GM12878 (cell line): ENCODE measurements at regions not wholly inside any gene's neighbourhood (a gene's known extent, or its start where the extent isn't known, plus 50 kb on each side); places are given as distances from the start of the nearest gene placed in this dataset.

Experiments
- ATAC-seq: fragments of 200-7000 bp; cut with Tn5 transposase; 3 replicates; pipeline ENCODE4 v1.9.1; 2020; ENCODE audit warnings: mild to moderate bottlenecking, moderate library complexity
- BruUV-seq: library from RNA; stranded (reverse); fragments of 400-500 nt; replicated peaks from 2 replicates; lab custom pipeline; 2021; lab: Mats Ljungman, UMichigan
- CTCF ChIA-PET: fragments of 300-600 bp; sonication (Branson Sonifier 250); formaldehyde crosslinking; extraction: SDS; loops from one replicate; lab custom pipeline; 2021; ENCODE audit warnings: inconsistent platforms; lab: Yijun Ruan, JAX
- POLR2A ChIA-PET: fragments of 350-600 bp; formaldehyde crosslinking; extraction: SDS; loops from one replicate; lab custom pipeline; 2021; ENCODE audit warnings: inconsistent platforms; lab: Charles Lee
- RAD21 ChIA-PET: fragments of 300-600 bp; sonication (Branson Sonifier 250); formaldehyde crosslinking; loops from one replicate; lab custom pipeline; 2023; ENCODE audit warnings: antibody characterized with exemption; ENCODE audit not compliant: unreplicated experiment; lab: Charles Lee
- SMC1A ChIA-PET: fragments of 300-600 bp; sonication (Branson Sonifier 250); formaldehyde crosslinking; loops from one replicate; lab custom pipeline; 2023; ENCODE audit not compliant: unreplicated experiment, uncharacterized antibody; lab: Charles Lee
- DNase-seq: peaks from one replicate; pipeline ENCODE4 v3.0.0-alpha.2; 2011; ENCODE audit warnings: low read depth, low spot score
- FAIRE-seq: peaks from 3 replicates; lab custom pipeline; 2011; peaks lifted over from hg19 to GRCh38; lab: Jason Lieb, UNC
- H2AFZ ChIP-seq: 2 replicates; pipeline ENCODE4 v1.6.0; 2011; ENCODE audit warnings: low read depth, low read length, control low read depth; ENCODE audit not compliant: control insufficient read depth
- H3K27ac ChIP-seq: 2 replicates; pipeline ENCODE4 v1.5.1; 2011; ENCODE audit warnings: control low read depth; ENCODE audit not compliant: control insufficient read depth, insufficient read depth
- H3K27me3 ChIP-seq, 2 experiments: replicated peaks in 1 of 2; 2 replicates each; pipeline versions ENCODE4 v1.6.0 to v1.6.1; 2011; ENCODE audit warnings: low read length in 1 of 2; ENCODE audit not compliant: control insufficient read depth in 2 of 2, insufficient read depth in 2 of 2
- H3K36me3 ChIP-seq, 2 experiments: 2 replicates each; pipeline ENCODE4 v1.5.1; 2011; ENCODE audit warnings: low read length in 1 of 2; ENCODE audit not compliant: control insufficient read depth in 2 of 2, insufficient read depth in 2 of 2
- H3K4me1 ChIP-seq: 2 replicates; pipeline ENCODE4 v1.6.1; 2011; ENCODE audit warnings: mild to moderate bottlenecking, low read length, moderate library complexity, mixed read lengths; ENCODE audit not compliant: control insufficient read depth, insufficient read depth
- H3K4me2 ChIP-seq: 2 replicates; pipeline ENCODE4 v1.6.0; 2011; ENCODE audit warnings: control low read depth; ENCODE audit not compliant: control insufficient read depth, insufficient read depth
- H3K4me3 ChIP-seq: fragments of 200-600 bp; sonication (generic); 2 replicates; pipeline ENCODE4 v1.5.1; 2016
- H3K79me2 ChIP-seq: 2 replicates; pipeline ENCODE4 v1.6.0; 2011; ENCODE audit warnings: low read length; ENCODE audit not compliant: control insufficient read depth, insufficient read depth
- H3K9ac ChIP-seq: 2 replicates; pipeline ENCODE4 v1.8.0; 2011; ENCODE audit warnings: low read length, control low read depth, mixed read lengths; ENCODE audit not compliant: control insufficient read depth, insufficient read depth
- H3K9me3 ChIP-seq: replicated peaks from 3 replicates; pipeline ENCODE4 v1.5.1; 2011; ENCODE audit warnings: mild to moderate bottlenecking, low read length; ENCODE audit not compliant: control insufficient read depth, insufficient read depth
- H4K20me1 ChIP-seq: 2 replicates; pipeline ENCODE4 v1.6.0; 2011; ENCODE audit not compliant: control insufficient read depth, insufficient read depth
- CHD4 ChIP-seq: fragments of 200-600 bp; sonication (generic); IDR thresholded peaks from 2 replicates; pipeline ENCODE4 v1.6.1; 2016; ENCODE audit warnings: mild to moderate bottlenecking
- SUPT20H ChIP-seq: IDR thresholded peaks from 2 replicates; pipeline ENCODE4 v1.6.1; 2011; ENCODE audit warnings: low read depth, mild to moderate bottlenecking, low read length, moderate library complexity, borderline replicate concordance; ENCODE audit not compliant: control insufficient read depth
- WGBS: methylation state at CpG from one replicate; pipeline ENCODE4 v1.1.6; 2016; ENCODE audit warnings: low lambda C conversion rate; ENCODE audit not compliant: insufficient replicate concordance, insufficient coverage; ENCODE audit errors: missing lambda C conversion rate; 5-methylcytosine and 5-hydroxymethylcytosine counted together
- in situ Hi-C: fragments of 300-500 bp; cut with MboI; formaldehyde crosslinking; loops from 9 replicates; pipeline ENCODE4 v1.14.3; 2018; ENCODE audit warnings: mixed read lengths
- intact Hi-C: fragments of 100-400 bp; cut with micrococcal nuclease; formaldehyde crosslinking; loops from one replicate; pipeline ENCODE4 v1.14.2; 2022; ENCODE audit not compliant: unreplicated experiment
- TF ChIP-seq, protein P1 (sequence below): IDR thresholded peaks from 2 replicates; pipeline ENCODE4 v1.6.1; 2012; ENCODE audit warnings: mild to moderate bottlenecking, low read depth, low read length
- TF ChIP-seq, protein P2 (sequence below): fragments of 450-650 bp; formaldehyde crosslinking; IDR thresholded peaks from 2 replicates; pipeline ENCODE4 v1.5.0; 2022; ENCODE audit warnings: mild to moderate bottlenecking, missing genetic modification characterization
- TF ChIP-seq, protein P3 (sequence below): fragments of 150-350 bp; IDR thresholded peaks from 2 replicates; pipeline ENCODE4 v1.6.1; 2016; ENCODE audit warnings: low read depth, low read length
- TF ChIP-seq, protein P4 (sequence below): fragments of 450-650 bp; IDR thresholded peaks from 2 replicates; pipeline ENCODE4 v1.6.1; 2016; ENCODE audit warnings: mild to moderate bottlenecking, moderate library complexity, borderline replicate concordance

DNA sequence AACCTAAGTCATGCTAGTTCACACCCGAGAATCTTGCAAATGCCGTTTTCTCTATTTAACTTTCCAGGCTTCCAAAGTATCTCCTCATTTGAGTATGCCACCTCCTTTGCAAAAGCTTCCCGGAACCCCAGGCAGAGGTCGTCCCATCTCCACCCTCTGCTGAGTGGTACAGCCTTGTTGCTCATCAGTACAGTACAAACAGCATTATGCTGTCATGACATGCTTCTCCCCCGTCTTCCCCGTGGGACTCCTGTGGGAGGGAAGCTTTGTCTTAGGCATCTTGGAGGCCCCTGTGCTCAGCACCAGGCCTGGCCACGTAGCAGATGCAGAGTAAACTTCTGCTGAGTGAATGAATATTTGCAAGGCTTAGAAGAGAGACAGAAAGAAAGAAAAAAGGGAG, 102.7 kb downstream of the CDCA7 start:
- no peaks in the 10 kb centered on the region for H4K20me1 ChIP-seq
- ChIA-PET SMC1A (no interaction called here), POLR2A (no interaction called here), RAD21 (no interaction called here), CTCF (no interaction called here)
- DNase-seq (no peak), ATAC-seq (no peak), FAIRE-seq (no peak)
- H3K79me2 ChIP-seq, result no peaks in the 10 kb centered on the region
- H3K4me3 ChIP-seq, result no peak overlapping the region
- no peaks in the 10 kb centered on the region; a peak in 1 of 4 replicates for H3K27me3 ChIP-seq
- H3K9ac ChIP-seq, result no peak overlapping the region
- H3K4me1 ChIP-seq, result no peaks in the 10 kb centered on the region
- H3K36me3 ChIP-seq, result no peaks in the 10 kb centered on the region
- BruUV-seq, result no TSS peak
- in situ Hi-C loops (no loop called here), intact Hi-C loops (no loop called here)
- no peak overlapping the region for H3K4me2 ChIP-seq
- H3K27ac ChIP-seq, result no peak overlapping the region
- WGBS, result 40% methylated on average over 7 of the region's 7 CpGs
- no peak overlapping the region for H2AFZ ChIP-seq
- H3K9me3 ChIP-seq, result no peaks in the 10 kb centered on the region
- no peak for TF ChIP-seq SUPT20H
- TF ChIP-seq, protein P1, sequence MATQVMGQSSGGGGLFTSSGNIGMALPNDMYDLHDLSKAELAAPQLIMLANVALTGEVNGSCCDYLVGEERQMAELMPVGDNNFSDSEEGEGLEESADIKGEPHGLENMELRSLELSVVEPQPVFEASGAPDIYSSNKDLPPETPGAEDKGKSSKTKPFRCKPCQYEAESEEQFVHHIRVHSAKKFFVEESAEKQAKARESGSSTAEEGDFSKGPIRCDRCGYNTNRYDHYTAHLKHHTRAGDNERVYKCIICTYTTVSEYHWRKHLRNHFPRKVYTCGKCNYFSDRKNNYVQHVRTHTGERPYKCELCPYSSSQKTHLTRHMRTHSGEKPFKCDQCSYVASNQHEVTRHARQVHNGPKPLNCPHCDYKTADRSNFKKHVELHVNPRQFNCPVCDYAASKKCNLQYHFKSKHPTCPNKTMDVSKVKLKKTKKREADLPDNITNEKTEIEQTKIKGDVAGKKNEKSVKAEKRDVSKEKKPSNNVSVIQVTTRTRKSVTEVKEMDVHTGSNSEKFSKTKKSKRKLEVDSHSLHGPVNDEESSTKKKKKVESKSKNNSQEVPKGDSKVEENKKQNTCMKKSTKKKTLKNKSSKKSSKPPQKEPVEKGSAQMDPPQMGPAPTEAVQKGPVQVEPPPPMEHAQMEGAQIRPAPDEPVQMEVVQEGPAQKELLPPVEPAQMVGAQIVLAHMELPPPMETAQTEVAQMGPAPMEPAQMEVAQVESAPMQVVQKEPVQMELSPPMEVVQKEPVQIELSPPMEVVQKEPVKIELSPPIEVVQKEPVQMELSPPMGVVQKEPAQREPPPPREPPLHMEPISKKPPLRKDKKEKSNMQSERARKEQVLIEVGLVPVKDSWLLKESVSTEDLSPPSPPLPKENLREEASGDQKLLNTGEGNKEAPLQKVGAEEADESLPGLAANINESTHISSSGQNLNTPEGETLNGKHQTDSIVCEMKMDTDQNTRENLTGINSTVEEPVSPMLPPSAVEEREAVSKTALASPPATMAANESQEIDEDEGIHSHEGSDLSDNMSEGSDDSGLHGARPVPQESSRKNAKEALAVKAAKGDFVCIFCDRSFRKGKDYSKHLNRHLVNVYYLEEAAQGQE, result no peak
- TF ChIP-seq CHD4, result no peak
- TF ChIP-seq, protein P2, sequence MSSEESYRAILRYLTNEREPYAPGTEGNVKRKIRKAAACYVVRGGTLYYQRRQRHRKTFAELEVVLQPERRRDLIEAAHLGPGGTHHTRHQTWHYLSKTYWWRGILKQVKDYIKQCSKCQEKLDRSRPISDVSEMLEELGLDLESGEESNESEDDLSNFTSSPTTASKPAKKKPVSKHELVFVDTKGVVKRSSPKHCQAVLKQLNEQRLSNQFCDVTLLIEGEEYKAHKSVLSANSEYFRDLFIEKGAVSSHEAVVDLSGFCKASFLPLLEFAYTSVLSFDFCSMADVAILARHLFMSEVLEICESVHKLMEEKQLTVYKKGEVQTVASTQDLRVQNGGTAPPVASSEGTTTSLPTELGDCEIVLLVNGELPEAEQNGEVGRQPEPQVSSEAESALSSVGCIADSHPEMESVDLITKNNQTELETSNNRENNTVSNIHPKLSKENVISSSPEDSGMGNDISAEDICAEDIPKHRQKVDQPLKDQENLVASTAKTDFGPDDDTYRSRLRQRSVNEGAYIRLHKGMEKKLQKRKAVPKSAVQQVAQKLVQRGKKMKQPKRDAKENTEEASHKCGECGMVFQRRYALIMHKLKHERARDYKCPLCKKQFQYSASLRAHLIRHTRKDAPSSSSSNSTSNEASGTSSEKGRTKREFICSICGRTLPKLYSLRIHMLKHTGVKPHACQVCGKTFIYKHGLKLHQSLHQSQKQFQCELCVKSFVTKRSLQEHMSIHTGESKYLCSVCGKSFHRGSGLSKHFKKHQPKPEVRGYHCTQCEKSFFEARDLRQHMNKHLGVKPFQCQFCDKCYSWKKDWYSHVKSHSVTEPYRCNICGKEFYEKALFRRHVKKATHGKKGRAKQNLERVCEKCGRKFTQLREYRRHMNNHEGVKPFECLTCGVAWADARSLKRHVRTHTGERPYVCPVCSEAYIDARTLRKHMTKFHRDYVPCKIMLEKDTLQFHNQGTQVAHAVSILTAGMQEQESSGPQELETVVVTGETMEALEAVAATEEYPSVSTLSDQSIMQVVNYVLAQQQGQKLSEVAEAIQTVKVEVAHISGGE (CRISPR knock-in tag), result no peak
- TF ChIP-seq, protein P3, sequence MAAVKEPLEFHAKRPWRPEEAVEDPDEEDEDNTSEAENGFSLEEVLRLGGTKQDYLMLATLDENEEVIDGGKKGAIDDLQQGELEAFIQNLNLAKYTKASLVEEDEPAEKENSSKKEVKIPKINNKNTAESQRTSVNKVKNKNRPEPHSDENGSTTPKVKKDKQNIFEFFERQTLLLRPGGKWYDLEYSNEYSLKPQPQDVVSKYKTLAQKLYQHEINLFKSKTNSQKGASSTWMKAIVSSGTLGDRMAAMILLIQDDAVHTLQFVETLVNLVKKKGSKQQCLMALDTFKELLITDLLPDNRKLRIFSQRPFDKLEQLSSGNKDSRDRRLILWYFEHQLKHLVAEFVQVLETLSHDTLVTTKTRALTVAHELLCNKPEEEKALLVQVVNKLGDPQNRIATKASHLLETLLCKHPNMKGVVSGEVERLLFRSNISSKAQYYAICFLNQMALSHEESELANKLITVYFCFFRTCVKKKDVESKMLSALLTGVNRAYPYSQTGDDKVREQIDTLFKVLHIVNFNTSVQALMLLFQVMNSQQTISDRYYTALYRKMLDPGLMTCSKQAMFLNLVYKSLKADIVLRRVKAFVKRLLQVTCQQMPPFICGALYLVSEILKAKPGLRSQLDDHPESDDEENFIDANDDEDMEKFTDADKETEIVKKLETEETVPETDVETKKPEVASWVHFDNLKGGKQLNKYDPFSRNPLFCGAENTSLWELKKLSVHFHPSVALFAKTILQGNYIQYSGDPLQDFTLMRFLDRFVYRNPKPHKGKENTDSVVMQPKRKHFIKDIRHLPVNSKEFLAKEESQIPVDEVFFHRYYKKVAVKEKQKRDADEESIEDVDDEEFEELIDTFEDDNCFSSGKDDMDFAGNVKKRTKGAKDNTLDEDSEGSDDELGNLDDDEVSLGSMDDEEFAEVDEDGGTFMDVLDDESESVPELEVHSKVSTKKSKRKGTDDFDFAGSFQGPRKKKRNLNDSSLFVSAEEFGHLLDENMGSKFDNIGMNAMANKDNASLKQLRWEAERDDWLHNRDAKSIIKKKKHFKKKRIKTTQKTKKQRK, result no peak
- TF ChIP-seq, protein P4, sequence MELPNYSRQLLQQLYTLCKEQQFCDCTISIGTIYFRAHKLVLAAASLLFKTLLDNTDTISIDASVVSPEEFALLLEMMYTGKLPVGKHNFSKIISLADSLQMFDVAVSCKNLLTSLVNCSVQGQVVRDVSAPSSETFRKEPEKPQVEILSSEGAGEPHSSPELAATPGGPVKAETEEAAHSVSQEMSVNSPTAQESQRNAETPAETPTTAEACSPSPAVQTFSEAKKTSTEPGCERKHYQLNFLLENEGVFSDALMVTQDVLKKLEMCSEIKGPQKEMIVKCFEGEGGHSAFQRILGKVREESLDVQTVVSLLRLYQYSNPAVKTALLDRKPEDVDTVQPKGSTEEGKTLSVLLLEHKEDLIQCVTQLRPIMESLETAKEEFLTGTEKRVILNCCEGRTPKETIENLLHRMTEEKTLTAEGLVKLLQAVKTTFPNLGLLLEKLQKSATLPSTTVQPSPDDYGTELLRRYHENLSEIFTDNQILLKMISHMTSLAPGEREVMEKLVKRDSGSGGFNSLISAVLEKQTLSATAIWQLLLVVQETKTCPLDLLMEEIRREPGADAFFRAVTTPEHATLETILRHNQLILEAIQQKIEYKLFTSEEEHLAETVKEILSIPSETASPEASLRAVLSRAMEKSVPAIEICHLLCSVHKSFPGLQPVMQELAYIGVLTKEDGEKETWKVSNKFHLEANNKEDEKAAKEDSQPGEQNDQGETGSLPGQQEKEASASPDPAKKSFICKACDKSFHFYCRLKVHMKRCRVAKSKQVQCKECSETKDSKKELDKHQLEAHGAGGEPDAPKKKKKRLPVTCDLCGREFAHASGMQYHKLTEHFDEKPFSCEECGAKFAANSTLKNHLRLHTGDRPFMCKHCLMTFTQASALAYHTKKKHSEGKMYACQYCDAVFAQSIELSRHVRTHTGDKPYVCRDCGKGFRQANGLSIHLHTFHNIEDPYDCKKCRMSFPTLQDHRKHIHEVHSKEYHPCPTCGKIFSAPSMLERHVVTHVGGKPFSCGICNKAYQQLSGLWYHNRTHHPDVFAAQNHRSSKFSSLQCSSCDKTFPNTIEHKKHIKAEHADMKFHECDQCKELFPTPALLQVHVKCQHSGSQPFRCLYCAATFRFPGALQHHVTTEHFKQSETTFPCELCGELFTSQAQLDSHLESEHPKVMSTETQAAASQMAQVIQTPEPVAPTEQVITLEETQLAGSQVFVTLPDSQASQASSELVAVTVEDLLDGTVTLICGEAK, result no peak
